Panc1 (cell line): ENCODE measurements at regions not wholly inside any gene's neighbourhood (a gene's known extent, or its start where the extent isn't known, plus 50 kb on each side); places are given as distances from the start of the nearest gene placed in this dataset.
"Not testable (repeated sequence)": the region's sequence is repeated elsewhere in the genome, so short reads cannot be mapped to it uniquely, and the experiment has no call there.

Source experiments
- ATAC-seq: fragments of 200-7000 bp; cut with Tn5 transposase; 2 replicates; pipeline ENCODE4 v1.9.1; 2020; ENCODE audit warnings: mild to moderate bottlenecking, moderate library complexity
- BruUV-seq: library from RNA; stranded (reverse); fragments of 400-500 nt; replicated peaks from 2 replicates; lab custom pipeline; 2021; lab: Mats Ljungman, UMichigan
- CTCF ChIA-PET: fragments of 300-600 bp; sonication (Branson Sonifier 250); formaldehyde crosslinking; loops from one replicate; lab custom pipeline; 2022; ENCODE audit warnings: antibody characterized with exemption; lab: Charles Lee
- POLR2A ChIA-PET: fragments of 300-600 bp; sonication (Branson Sonifier 250); formaldehyde crosslinking; loops from one replicate; lab custom pipeline; 2022; ENCODE audit warnings: antibody characterized with exemption; lab: Charles Lee
- DNase-seq: peaks from one replicate; pipeline ENCODE4 v3.0.0-alpha.2; 2010; ENCODE audit warnings: low read depth, low spot score
- H3K27ac ChIP-seq: 2 replicates; pipeline ENCODE4 v1.5.1; 2011; ENCODE audit warnings: mild to moderate bottlenecking, low read length, inconsistent platforms
- H3K27me3 ChIP-seq: fragments of 200-500 bp; sonication (Bioruptor generic); 2 replicates; pipeline ENCODE4 v1.6.0; 2014; ENCODE audit warnings: low read length, inconsistent platforms; ENCODE audit not compliant: control insufficient read depth, insufficient read depth
- H3K36me3 ChIP-seq: fragments of 200-500 bp; sonication (Bioruptor generic); 2 replicates; pipeline ENCODE4 v1.5.1; 2014; ENCODE audit warnings: inconsistent platforms, mild to moderate bottlenecking, low read length, moderate library complexity; ENCODE audit not compliant: control insufficient read depth, insufficient read depth
- H3K4me1 ChIP-seq: 2 replicates; pipeline ENCODE4 v1.5.1; 2011; ENCODE audit warnings: inconsistent platforms, mild to moderate bottlenecking, low read length, moderate library complexity; ENCODE audit not compliant: control insufficient read depth, insufficient read depth
- H3K4me3 ChIP-seq, 2 experiments: 2 replicates each; pipeline ENCODE4 v1.5.1; 2011 to 2012; ENCODE audit warnings: low read depth in 2 of 2, low read length in 2 of 2, mild to moderate bottlenecking in 2 of 2, inconsistent platforms in 1 of 2, moderate library complexity in 1 of 2
- H3K9me3 ChIP-seq: fragments of 200-500 bp; sonication (Bioruptor generic); 2 replicates; pipeline ENCODE4 v1.5.1; 2014; ENCODE audit warnings: low read depth, mild to moderate bottlenecking, inconsistent platforms, low read length, moderate library complexity; ENCODE audit not compliant: control insufficient read depth, insufficient read depth
- POLR2AphosphoS5 ChIP-seq: IDR thresholded peaks from 2 replicates; pipeline ENCODE4 v1.6.1; 2012; ENCODE audit warnings: mild to moderate bottlenecking, low read depth, low read length, moderate library complexity
- REST ChIP-seq, 2 experiments: IDR thresholded peaks; 2 replicates each; pipeline ENCODE4 v1.6.1; 2011 to 2012; ENCODE audit warnings: low read depth in 2 of 2, control low read depth in 1 of 2, low read length in 1 of 2, mild to moderate bottlenecking in 1 of 2, moderate library complexity in 1 of 2; ENCODE audit not compliant: insufficient read depth in 1 of 2
- SIN3A ChIP-seq: IDR thresholded peaks from 2 replicates; pipeline ENCODE4 v1.6.1; 2012; ENCODE audit warnings: low read depth, mild to moderate bottlenecking, low read length, moderate library complexity, borderline replicate concordance; ENCODE audit not compliant: insufficient read depth
- TCF7L2 ChIP-seq: IDR thresholded peaks from 2 replicates; pipeline ENCODE4 v1.6.1; 2011; ENCODE audit warnings: mild to moderate bottlenecking, low read depth, low read length, inconsistent platforms
- in situ Hi-C: cut with HindIII; loops from 2 replicates; pipeline ENCODE4 v1.10.0; 2016; ENCODE audit warnings: low sequenced_read_pairs, low pct_unique_long_range_greater_than_20kb
- intact Hi-C: fragments of 100-400 bp; cut with micrococcal nuclease; formaldehyde crosslinking; loops from one replicate; pipeline ENCODE4 v1.10.0; 2022; ENCODE audit not compliant: unreplicated experiment
- TF ChIP-seq, protein P1 (sequence below): fragments of 450-650 bp; IDR thresholded peaks from 2 replicates; pipeline ENCODE4 v1.5.1; 2017; ENCODE audit warnings: mild to moderate bottlenecking

- Histone ChIP-seq H3K4me3 (no peak overlapping the region), H3K36me3 (no peaks in the 10 kb centered on the region), H3K9me3 (no peaks in the 10 kb centered on the region), H3K4me1 (no peaks in the 10 kb centered on the region), H3K27me3 (no peaks in the 10 kb centered on the region), H3K27ac (no peak overlapping the region)
- DNase-seq, result no peak
- TF ChIP-seq, protein P1, sequence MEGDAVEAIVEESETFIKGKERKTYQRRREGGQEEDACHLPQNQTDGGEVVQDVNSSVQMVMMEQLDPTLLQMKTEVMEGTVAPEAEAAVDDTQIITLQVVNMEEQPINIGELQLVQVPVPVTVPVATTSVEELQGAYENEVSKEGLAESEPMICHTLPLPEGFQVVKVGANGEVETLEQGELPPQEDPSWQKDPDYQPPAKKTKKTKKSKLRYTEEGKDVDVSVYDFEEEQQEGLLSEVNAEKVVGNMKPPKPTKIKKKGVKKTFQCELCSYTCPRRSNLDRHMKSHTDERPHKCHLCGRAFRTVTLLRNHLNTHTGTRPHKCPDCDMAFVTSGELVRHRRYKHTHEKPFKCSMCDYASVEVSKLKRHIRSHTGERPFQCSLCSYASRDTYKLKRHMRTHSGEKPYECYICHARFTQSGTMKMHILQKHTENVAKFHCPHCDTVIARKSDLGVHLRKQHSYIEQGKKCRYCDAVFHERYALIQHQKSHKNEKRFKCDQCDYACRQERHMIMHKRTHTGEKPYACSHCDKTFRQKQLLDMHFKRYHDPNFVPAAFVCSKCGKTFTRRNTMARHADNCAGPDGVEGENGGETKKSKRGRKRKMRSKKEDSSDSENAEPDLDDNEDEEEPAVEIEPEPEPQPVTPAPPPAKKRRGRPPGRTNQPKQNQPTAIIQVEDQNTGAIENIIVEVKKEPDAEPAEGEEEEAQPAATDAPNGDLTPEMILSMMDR, result no peak
- TF ChIP-seq REST (IDR thresholded peaks at IDR 0.05; ENCODE audit: insufficient read depth in 1 of 2, low read depth in 2 of 2, low read length in 1 of 2) (no peak), TCF7L2 (no peak), SIN3A (no peak), POLR2AphosphoS5 (no peak)
- no peak for ATAC-seq
- in situ Hi-C loops, result no loop called here
- POLR2A ChIA-PET, result no interaction called here
- CTCF ChIA-PET, result no interaction called here
- BruUV-seq, result no TSS peak
- intact Hi-C loops, result loop anchor here (5.0 kb wide), 1 partner anchor 1253 kb away; no protein-coding TSS in a partner anchor
Observed at GRCh38 chr14:47919334-47919846, 244.0 kb upstream of the MDGA2 start.

DNA sequence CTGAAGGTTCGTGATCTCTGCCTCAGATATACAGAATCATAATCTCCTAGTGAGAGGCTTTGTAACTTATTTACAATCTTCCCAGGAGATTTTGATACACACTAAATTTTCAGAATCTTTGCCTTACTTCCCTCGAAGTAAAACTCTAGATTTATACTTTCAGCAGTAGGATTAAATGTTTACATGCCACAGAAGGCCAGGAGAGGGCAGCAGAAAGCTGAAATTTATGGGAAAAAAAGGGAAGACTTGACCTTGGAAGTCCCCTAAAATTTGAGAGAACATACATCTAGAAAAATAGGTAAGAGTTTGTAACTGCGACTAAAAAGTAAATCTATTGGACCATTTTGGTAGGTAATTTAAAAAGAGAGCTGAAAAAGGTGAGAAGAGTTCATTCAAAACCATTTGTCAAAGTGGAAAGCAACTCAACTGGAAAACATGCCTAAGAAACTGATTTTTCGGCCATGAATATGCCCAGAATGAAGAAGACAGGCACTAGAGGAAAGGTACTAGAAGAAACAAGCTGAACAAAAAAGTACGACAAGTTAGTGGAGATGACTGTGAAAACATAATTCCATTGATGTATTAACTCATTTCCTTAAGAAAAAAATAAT, 242.0 kb upstream of the MDGA2 start:
- in situ Hi-C loops, result no loop called here
- no peaks in the 10 kb centered on the region for H3K27me3 ChIP-seq
- TF ChIP-seq, protein P1, result peak; percentile 34; the same call in 1 of the 2 replicates
- no peak for TF ChIP-seq TCF7L2
- DNase-seq (no peak), ATAC-seq (no peak)
- POLR2A ChIA-PET, result no interaction called here
- no peaks in the 10 kb centered on the region for H3K9me3 ChIP-seq
- no peak overlapping the region for H3K4me3 ChIP-seq
- no peaks in the 10 kb centered on the region for H3K4me1 ChIP-seq
- intact Hi-C loops, result loop anchor here (5.0 kb wide), 1 partner anchor 1255 kb away; no protein-coding TSS in a partner anchor
- no peak overlapping the region for H3K27ac ChIP-seq
- no TSS peak for BruUV-seq
- CTCF ChIA-PET, result no interaction called here
- no peaks in the 10 kb centered on the region for H3K36me3 ChIP-seq

DNA sequence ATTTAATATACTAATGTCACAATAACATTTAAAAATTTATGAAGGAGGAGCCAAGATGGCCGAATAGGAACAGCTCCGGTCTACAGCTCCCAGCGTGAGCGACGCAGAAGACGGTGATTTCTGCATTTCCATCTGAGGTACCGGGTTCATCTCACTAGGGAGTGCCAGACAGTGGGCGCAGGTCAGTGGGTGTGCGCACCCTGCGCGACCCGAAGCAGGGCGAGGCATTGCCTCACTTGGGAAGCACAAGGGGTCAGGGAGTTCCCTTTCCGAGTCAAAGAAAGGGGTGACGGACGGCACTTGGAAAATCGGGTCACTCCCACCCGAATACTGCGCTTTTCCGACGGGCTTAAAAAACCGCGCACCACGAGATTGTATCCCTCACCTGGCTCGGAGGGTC, 225.7 kb upstream of the MDGA2 start:
- in situ Hi-C loops, BruUV-seq: not testable (repeated sequence)

More for the DNA sequence above, 225.7 kb upstream of the MDGA2 start:
- H3K27me3 ChIP-seq, intact Hi-C loops, H3K4me1 ChIP-seq, H3K36me3 ChIP-seq, POLR2A ChIA-PET, DNase-seq, H3K27ac ChIP-seq, ATAC-seq, H3K9me3 ChIP-seq, CTCF ChIA-PET, H3K4me3 ChIP-seq: not testable (repeated sequence)
